BJ (cell line): ENCODE measurements at regions not wholly inside any gene's neighbourhood (a gene's known extent, or its start where the extent isn't known, plus 50 kb on each side); places are given as distances from the start of the nearest gene placed in this dataset.

ENCODE experiments used
- CTCF ChIA-PET: fragments of 350-600 bp; formaldehyde crosslinking; extraction: SDS; loops from one replicate; lab custom pipeline; 2021; ENCODE audit warnings: antibody characterized with exemption, inconsistent platforms; lab: Yijun Ruan, JAX
- POLR2A ChIA-PET: fragments of 300-600 bp; sonication (Branson Sonifier 250); formaldehyde crosslinking; extraction: SDS; loops from one replicate; lab custom pipeline; 2021; ENCODE audit warnings: antibody characterized with exemption; lab: Charles Lee
- DNase-seq: peaks from one replicate; pipeline ENCODE4 v3.0.0-alpha.2; 2011; ENCODE audit warnings: low read depth
- H3K27me3 ChIP-seq: 2 replicates; pipeline ENCODE4 v1.6.0; 2011; ENCODE audit warnings: low read length; ENCODE audit not compliant: control insufficient read depth, insufficient read depth
- H3K36me3 ChIP-seq: 2 replicates; pipeline ENCODE4 v1.5.1; 2011; ENCODE audit warnings: low read length; ENCODE audit not compliant: control insufficient read depth, insufficient read depth
- H3K4me3 ChIP-seq: 2 replicates; pipeline ENCODE4 v1.5.1; 2011; ENCODE audit warnings: low read depth, mild to moderate bottlenecking, control low read depth, low read length
- TF ChIP-seq, protein P1 (sequence below): IDR thresholded peaks from 2 replicates; pipeline ENCODE4 v1.5.1; 2011; ENCODE audit warnings: low read depth, mild to moderate bottlenecking, control low read depth, inconsistent platforms, low read length, moderate library complexity; ENCODE audit not compliant: insufficient read depth

DNA sequence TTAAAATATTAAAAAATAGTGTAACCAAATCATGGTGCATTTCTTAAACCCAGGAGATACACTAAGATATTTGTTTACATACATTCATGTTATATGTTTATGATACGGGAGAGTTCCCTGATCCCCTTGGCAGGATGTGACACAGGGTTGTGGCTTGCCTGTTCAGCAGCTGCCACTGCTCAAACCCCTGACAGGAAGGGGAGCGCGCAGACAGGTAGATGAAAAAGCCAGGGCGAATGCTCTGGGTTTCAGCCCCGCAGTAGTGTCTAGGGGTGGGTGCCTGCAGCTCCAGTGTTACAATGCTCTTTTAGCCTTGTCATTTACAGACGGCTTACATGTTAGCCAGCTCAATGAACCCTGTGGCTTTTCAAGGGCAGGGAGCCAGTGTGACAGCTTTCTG lies 1343.8 kb upstream of the IGFBP7 start:
- ChIA-PET CTCF (no interaction called here), POLR2A (no interaction called here)
- no peaks in the 10 kb centered on the region for H3K36me3 ChIP-seq
- TF ChIP-seq, protein P1, sequence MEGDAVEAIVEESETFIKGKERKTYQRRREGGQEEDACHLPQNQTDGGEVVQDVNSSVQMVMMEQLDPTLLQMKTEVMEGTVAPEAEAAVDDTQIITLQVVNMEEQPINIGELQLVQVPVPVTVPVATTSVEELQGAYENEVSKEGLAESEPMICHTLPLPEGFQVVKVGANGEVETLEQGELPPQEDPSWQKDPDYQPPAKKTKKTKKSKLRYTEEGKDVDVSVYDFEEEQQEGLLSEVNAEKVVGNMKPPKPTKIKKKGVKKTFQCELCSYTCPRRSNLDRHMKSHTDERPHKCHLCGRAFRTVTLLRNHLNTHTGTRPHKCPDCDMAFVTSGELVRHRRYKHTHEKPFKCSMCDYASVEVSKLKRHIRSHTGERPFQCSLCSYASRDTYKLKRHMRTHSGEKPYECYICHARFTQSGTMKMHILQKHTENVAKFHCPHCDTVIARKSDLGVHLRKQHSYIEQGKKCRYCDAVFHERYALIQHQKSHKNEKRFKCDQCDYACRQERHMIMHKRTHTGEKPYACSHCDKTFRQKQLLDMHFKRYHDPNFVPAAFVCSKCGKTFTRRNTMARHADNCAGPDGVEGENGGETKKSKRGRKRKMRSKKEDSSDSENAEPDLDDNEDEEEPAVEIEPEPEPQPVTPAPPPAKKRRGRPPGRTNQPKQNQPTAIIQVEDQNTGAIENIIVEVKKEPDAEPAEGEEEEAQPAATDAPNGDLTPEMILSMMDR: no peak
- no peak for DNase-seq
- H3K27me3 ChIP-seq: no peaks in the 10 kb centered on the region
- H3K4me3 ChIP-seq: no peak overlapping the region

- no peak for DNase-seq
- Histone ChIP-seq H3K27me3 (no peaks in the 10 kb centered on the region), H3K4me3 (no peak overlapping the region), H3K36me3 (no peaks in the 10 kb centered on the region)
- TF ChIP-seq, protein P1: no peak
- ChIA-PET POLR2A (no interaction called here), CTCF (interaction anchor here (0.8 kb wide), 1 partner anchor 11 kb away, joined by 3 read pairs; no protein-coding TSS in a partner anchor)
Measured at GRCh38 chr4:58451707-58452106, 1341.5 kb upstream of the IGFBP7 start.

DNA sequence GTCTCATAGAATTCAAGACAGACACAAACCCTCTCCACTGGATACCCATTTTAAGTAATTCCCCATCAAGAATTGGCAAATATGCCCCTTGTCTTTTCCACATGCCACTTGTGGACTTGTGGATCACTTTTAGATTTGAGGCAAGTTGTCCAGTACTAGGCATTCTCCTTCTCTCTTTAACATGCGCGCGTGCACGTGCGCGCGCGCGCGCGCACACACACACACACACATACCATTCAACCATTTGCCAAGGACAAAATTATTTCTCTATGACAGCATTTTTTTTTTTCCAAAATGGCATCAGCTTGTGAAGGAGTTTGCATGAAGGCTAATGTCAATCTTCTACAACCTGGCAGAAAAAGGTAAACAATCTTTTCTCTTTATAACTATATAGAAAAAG lies 1325.7 kb upstream of the IGFBP7 start:
- Histone ChIP-seq H3K4me3 (no peak overlapping the region), H3K36me3 (no peaks in the 10 kb centered on the region), H3K27me3 (no peaks in the 10 kb centered on the region)
- ChIA-PET CTCF (no interaction called here), POLR2A (no interaction called here)
- DNase-seq: no peak
- TF ChIP-seq, protein P1: no peak

DNA sequence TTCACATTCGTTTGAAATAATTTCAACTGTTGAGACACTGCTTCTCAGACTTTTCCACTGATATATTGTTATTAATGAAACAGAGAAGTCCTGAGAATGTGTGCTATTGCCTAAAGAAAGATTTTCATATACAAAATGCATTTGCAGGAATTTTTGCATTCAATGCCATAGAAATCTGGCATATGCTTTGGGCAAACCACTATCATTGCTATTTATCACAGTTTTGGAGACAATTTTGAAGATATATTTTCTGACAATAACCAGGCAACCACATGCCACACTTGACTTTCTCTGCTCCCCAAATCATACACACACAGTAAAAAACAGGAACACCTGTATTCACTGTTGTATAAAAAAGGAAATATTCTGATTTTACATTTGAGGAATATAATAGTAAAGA lies 1303.7 kb upstream of the IGFBP7 start:
- no peak for DNase-seq

DNA sequence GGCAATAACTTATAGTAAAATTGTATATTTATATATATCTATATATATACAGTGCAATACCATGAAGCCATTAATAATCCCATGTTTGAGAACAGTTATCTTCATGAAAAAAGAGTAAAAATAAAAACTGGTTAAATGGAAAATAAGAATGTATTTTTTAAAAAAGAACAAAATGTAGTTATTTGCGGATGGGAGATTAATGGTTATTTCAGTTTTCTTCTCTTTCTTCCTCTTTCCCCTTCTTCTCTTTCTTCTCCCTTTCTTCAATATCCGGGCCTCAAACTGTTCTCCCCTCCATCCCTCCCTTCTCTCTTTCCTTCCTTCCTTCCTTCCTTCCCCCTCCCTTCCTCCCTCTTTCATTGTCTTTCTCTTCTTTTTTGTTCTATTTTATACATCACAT lies 1301.7 kb upstream of the IGFBP7 start:
- POLR2A ChIA-PET: no interaction called here
- H3K4me3 ChIP-seq: no peak overlapping the region
- no peaks in the 10 kb centered on the region for H3K27me3 ChIP-seq
- H3K36me3 ChIP-seq: no peaks in the 10 kb centered on the region
- TF ChIP-seq, protein P1: no peak
- DNase-seq: no peak
- CTCF ChIA-PET: no interaction called here

More for the DNA sequence above, 1303.7 kb upstream of the IGFBP7 start:
- TF ChIP-seq, protein P1: no peak
- CTCF ChIA-PET: no interaction called here
- H3K4me3 ChIP-seq: no peak overlapping the region
- H3K27me3 ChIP-seq: no peaks in the 10 kb centered on the region
- POLR2A ChIA-PET: no interaction called here
- H3K36me3 ChIP-seq: no peaks in the 10 kb centered on the region
